ENCODE measurements at regions not wholly inside any gene's neighbourhood (a gene's known extent, or its start where the extent isn't known, plus 50 kb on each side); places are given as distances from the start of the nearest gene placed in this dataset.

DNA sequence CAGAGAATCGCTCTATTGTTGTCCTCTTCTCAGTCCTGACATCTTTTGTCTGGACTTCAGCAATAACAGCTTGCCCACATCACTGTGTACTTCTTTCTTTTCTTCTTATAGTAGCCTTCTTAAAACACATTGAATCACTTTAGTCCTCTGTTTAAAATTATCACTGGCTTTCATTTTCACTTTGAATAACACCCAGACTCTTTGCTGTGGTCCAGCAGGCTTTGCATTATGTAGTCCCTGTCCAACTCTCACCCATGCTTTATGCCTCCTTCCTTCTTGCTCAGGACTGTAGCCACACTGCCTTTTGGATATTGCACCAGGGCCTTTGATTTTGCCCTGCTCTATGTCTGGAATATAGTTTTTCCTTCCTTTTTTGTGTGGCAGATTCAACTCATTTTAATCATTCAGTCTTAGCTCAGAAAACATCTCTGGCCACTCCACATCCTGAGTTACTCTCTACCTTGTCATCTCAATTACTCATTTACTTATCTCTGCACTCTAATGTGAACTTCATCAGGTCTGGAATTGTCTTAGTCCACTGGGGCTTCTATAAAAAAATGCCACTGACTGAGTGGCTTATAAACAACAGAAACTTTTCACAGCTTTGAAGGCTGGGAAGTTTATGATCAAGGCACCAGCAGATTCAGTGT is 168.2 kb downstream of the C4orf33 start:
- TF ChIP-seq, protein P1, sequence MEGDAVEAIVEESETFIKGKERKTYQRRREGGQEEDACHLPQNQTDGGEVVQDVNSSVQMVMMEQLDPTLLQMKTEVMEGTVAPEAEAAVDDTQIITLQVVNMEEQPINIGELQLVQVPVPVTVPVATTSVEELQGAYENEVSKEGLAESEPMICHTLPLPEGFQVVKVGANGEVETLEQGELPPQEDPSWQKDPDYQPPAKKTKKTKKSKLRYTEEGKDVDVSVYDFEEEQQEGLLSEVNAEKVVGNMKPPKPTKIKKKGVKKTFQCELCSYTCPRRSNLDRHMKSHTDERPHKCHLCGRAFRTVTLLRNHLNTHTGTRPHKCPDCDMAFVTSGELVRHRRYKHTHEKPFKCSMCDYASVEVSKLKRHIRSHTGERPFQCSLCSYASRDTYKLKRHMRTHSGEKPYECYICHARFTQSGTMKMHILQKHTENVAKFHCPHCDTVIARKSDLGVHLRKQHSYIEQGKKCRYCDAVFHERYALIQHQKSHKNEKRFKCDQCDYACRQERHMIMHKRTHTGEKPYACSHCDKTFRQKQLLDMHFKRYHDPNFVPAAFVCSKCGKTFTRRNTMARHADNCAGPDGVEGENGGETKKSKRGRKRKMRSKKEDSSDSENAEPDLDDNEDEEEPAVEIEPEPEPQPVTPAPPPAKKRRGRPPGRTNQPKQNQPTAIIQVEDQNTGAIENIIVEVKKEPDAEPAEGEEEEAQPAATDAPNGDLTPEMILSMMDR (IDR thresholded peaks at IDR 0.05): no peak
- no peak for TF ChIP-seq EZH2 (IDR thresholded peaks at IDR 0.05; ENCODE audit: borderline replicate concordance, insufficient read depth, low read depth, low read length, poor library complexity, severe bottlenecking)

Measured in B cell (primary cell).